ENCODE measurements at regions not wholly inside any gene's neighbourhood (a gene's known extent, or its start where the extent isn't known, plus 50 kb on each side); places are given as distances from the start of the nearest gene placed in this dataset.

- Mint-ChIP-seq H3K27ac (no peak overlapping the region), H3K4me3 (no peak overlapping the region), H3K27me3 (no peaks in the 10 kb centered on the region), H3K4me1 (no peaks in the 10 kb centered on the region), H3K9me3 (peaks cover 2% of the 10 kb centered on the region), H3K36me3 (no peaks in the 10 kb centered on the region)
- CTCF ChIA-PET: no interaction called here
- DNase-seq: no peak
These were observed 505.9 kb upstream of the MANEA start for GRCh38 chr6:95071464-95071863.

- no peak for DNase-seq
- Mint-ChIP-seq H3K27me3 (no peaks in the 10 kb centered on the region), H3K36me3 (no peaks in the 10 kb centered on the region), H3K9me3 (no peaks in the 10 kb centered on the region), H3K4me3 (no peak overlapping the region), H3K27ac (no peak overlapping the region), H3K4me1 (no peaks in the 10 kb centered on the region)
- CTCF ChIA-PET: no interaction called here
These were observed 498.9 kb upstream of the MANEA start for GRCh38 chr6:95078457-95078856.

- Mint-ChIP-seq H3K4me1 (no peaks in the 10 kb centered on the region), H3K36me3 (no peaks in the 10 kb centered on the region), H3K9me3 (no peaks in the 10 kb centered on the region), H3K27ac (no peak overlapping the region), H3K27me3 (no peaks in the 10 kb centered on the region), H3K4me3 (no peak overlapping the region)
- CTCF ChIA-PET: no interaction called here
- no peak for DNase-seq
These were observed 496.1 kb upstream of the MANEA start for GRCh38 chr6:95081231-95081630.

GRCh38 chr6:95081949-95082348, 495.4 kb upstream of the MANEA start:
- no peak for DNase-seq
- Mint-ChIP-seq H3K4me1 (no peaks in the 10 kb centered on the region), H3K36me3 (no peaks in the 10 kb centered on the region), H3K9me3 (no peaks in the 10 kb centered on the region), H3K27ac (no peak overlapping the region), H3K4me3 (no peak overlapping the region), H3K27me3 (no peaks in the 10 kb centered on the region)
- CTCF ChIA-PET: no interaction called here

- CTCF ChIA-PET: no interaction called here
- Mint-ChIP-seq H3K36me3 (no peaks in the 10 kb centered on the region), H3K4me3 (no peak overlapping the region), H3K9me3 (no peaks in the 10 kb centered on the region), H3K27me3 (no peaks in the 10 kb centered on the region), H3K27ac (no peak overlapping the region), H3K4me1 (no peaks in the 10 kb centered on the region)
- no peak for DNase-seq
These were observed 493.8 kb upstream of the MANEA start for GRCh38 chr6:95083506-95083905.

GRCh38 chr6:95084867-95085266, 492.5 kb upstream of the MANEA start:
- H3K9me3 Mint-ChIP-seq: no peaks in the 10 kb centered on the region
- no peak for DNase-seq
- CTCF ChIA-PET: no interaction called here
- no peaks in the 10 kb centered on the region for H3K27me3 Mint-ChIP-seq
- H3K4me1 Mint-ChIP-seq: no peaks in the 10 kb centered on the region
- H3K36me3 Mint-ChIP-seq: no peaks in the 10 kb centered on the region
- H3K4me3 Mint-ChIP-seq: no peak overlapping the region
- H3K27ac Mint-ChIP-seq: no peak overlapping the region

- Mint-ChIP-seq H3K36me3 (no peaks in the 10 kb centered on the region), H3K27me3 (no peaks in the 10 kb centered on the region), H3K4me1 (no peaks in the 10 kb centered on the region), H3K4me3 (no peak overlapping the region), H3K27ac (no peak overlapping the region), H3K9me3 (no peaks in the 10 kb centered on the region)
- DNase-seq: no peak
- CTCF ChIA-PET: no interaction called here
These were observed 489.8 kb upstream of the MANEA start for GRCh38 chr6:95087394-95088097.

GRCh38 chr6:95091823-95092436, 485.4 kb upstream of the MANEA start:
- CTCF ChIA-PET: no interaction called here
- Mint-ChIP-seq H3K4me1 (no peaks in the 10 kb centered on the region), H3K36me3 (no peaks in the 10 kb centered on the region), H3K27me3 (no peaks in the 10 kb centered on the region), H3K4me3 (no peak overlapping the region), H3K27ac (no peak overlapping the region), H3K9me3 (no peaks in the 10 kb centered on the region)
- DNase-seq: no peak

GRCh38 chr6:95093154-95093553, 484.2 kb upstream of the MANEA start:
- H3K27ac Mint-ChIP-seq: no peak overlapping the region
- no peaks in the 10 kb centered on the region for H3K9me3 Mint-ChIP-seq
- no peaks in the 10 kb centered on the region for H3K27me3 Mint-ChIP-seq
- H3K4me1 Mint-ChIP-seq: no peaks in the 10 kb centered on the region
- H3K36me3 Mint-ChIP-seq: no peaks in the 10 kb centered on the region
- no peak overlapping the region for H3K4me3 Mint-ChIP-seq
- no peak for DNase-seq
- CTCF ChIA-PET: no interaction called here

- H3K36me3 Mint-ChIP-seq: no peaks in the 10 kb centered on the region
These were observed 482.3 kb upstream of the MANEA start for GRCh38 chr6:95094751-95095663.

GRCh38 chr6:95095855-95096254, 481.5 kb upstream of the MANEA start:
- Mint-ChIP-seq H3K27ac (no peak overlapping the region), H3K4me3 (no peak overlapping the region), H3K9me3 (no peaks in the 10 kb centered on the region), H3K4me1 (no peaks in the 10 kb centered on the region), H3K36me3 (no peaks in the 10 kb centered on the region), H3K27me3 (no peaks in the 10 kb centered on the region)
- DNase-seq: no peak
- CTCF ChIA-PET: no interaction called here

More at GRCh38 chr6:95094751-95095663, 482.3 kb upstream of the MANEA start:
- Mint-ChIP-seq H3K9me3 (no peaks in the 10 kb centered on the region), H3K4me3 (no peak overlapping the region), H3K27ac (no peak overlapping the region), H3K4me1 (no peaks in the 10 kb centered on the region), H3K27me3 (no peaks in the 10 kb centered on the region)
- DNase-seq: no peak
- CTCF ChIA-PET: no interaction called here

- Mint-ChIP-seq H3K27me3 (no peaks in the 10 kb centered on the region), H3K36me3 (no peaks in the 10 kb centered on the region), H3K27ac (no peak overlapping the region), H3K4me1 (no peaks in the 10 kb centered on the region), H3K4me3 (no peak overlapping the region), H3K9me3 (no peaks in the 10 kb centered on the region)
- no peak for DNase-seq
- CTCF ChIA-PET: no interaction called here
These were observed 477.9 kb upstream of the MANEA start for GRCh38 chr6:95099410-95099809.

- Mint-ChIP-seq H3K4me3 (no peak overlapping the region), H3K36me3 (no peaks in the 10 kb centered on the region), H3K9me3 (peaks cover 1% of the 10 kb centered on the region), H3K4me1 (no peaks in the 10 kb centered on the region), H3K27me3 (no peaks in the 10 kb centered on the region), H3K27ac (no peak overlapping the region)
- CTCF ChIA-PET: no interaction called here
- DNase-seq: no peak
These were observed 468.1 kb upstream of the MANEA start for GRCh38 chr6:95109212-95109611.

GRCh38 chr6:95110767-95111166, 466.6 kb upstream of the MANEA start:
- Mint-ChIP-seq H3K4me1 (no peaks in the 10 kb centered on the region), H3K9me3 (peaks cover 1% of the 10 kb centered on the region), H3K36me3 (no peaks in the 10 kb centered on the region), H3K27me3 (no peaks in the 10 kb centered on the region), H3K27ac (no peak overlapping the region), H3K4me3 (no peak overlapping the region)
- no peak for DNase-seq
- CTCF ChIA-PET: no interaction called here

- CTCF ChIA-PET: no interaction called here
- no peaks in the 10 kb centered on the region for H3K36me3 Mint-ChIP-seq
- H3K4me3 Mint-ChIP-seq: no peak overlapping the region
- H3K4me1 Mint-ChIP-seq: no peaks in the 10 kb centered on the region
- H3K27ac Mint-ChIP-seq: no peak overlapping the region
- no peaks in the 10 kb centered on the region for H3K27me3 Mint-ChIP-seq
- H3K9me3 Mint-ChIP-seq: no peaks in the 10 kb centered on the region
- no peak for DNase-seq
These were observed 460.1 kb upstream of the MANEA start for GRCh38 chr6:95117236-95117635.
